ENCODE measurements at regions not wholly inside any gene's neighbourhood (a gene's known extent, or its start where the extent isn't known, plus 50 kb on each side); places are given as distances from the start of the nearest gene placed in this dataset.

GRCh38 chr19:30149300-30149699 lies 207.3 kb downstream of the URI1 start:
- Histone ChIP-seq H3K9me3 (ENCODE audit: insufficient read depth in 2 of 2, low read depth in 1 of 2, low read length in 1 of 2) (no peaks in the 10 kb centered on the region), H2BK12ac (ENCODE audit: low read depth, low read length) (no peak overlapping the region), H3K4me3 (ENCODE audit: extremely low read depth in 1 of 4, insufficient read depth in 2 of 4, low read depth in 3 of 4, low read length in 4 of 4) (no peak overlapping the region), H3K14ac (ENCODE audit: insufficient read length) (no peak overlapping the region), H4K20me1 (replicated peaks in 1 of 2; ENCODE audit: control insufficient read depth in 1 of 2, insufficient read depth in 2 of 2, low read length in 2 of 2) (no peaks in the 10 kb centered on the region), H3K4me1 (replicated peaks in 1 of 4; ENCODE audit: control insufficient read depth in 3 of 4, insufficient read depth in 4 of 4, low read length in 3 of 4) (no peaks in the 10 kb centered on the region), H2AK5ac (ENCODE audit: low read depth, low read length) (no peak overlapping the region), H2BK15ac (ENCODE audit: low read length) (no peak overlapping the region), H3K27ac (ENCODE audit: low read depth, low read length) (no peak overlapping the region), H3K79me2 (ENCODE audit: control insufficient read depth in 1 of 2, insufficient read depth in 2 of 2, low read length in 2 of 2) (no peaks in the 10 kb centered on the region), H3K36me3 (ENCODE audit: control insufficient read depth in 2 of 4, insufficient read depth in 4 of 4, low read length in 3 of 4) (no peaks in the 10 kb centered on the region), H3K18ac (ENCODE audit: extremely low read depth, low read length) (no peak overlapping the region), H2AFZ (ENCODE audit: low read length) (no peak overlapping the region), H4K5ac (ENCODE audit: insufficient read length, low read depth, low read length) (no peak overlapping the region), H4K8ac (ENCODE audit: extremely low read depth, insufficient read depth, low read length) (peak overlapping the region; percentile 9; the same call in 1 of the 2 replicates), H3K79me1 (ENCODE audit: low read depth, low read length) (no peaks in the 10 kb centered on the region), H4K91ac (replicated peaks; ENCODE audit: insufficient read length, low read length) (no peak overlapping the region), H3K23me2 (ENCODE audit: low read depth, low read length) (no peaks in the 10 kb centered on the region), H2BK20ac (ENCODE audit: low read length) (no peak overlapping the region), H3K9ac (replicated peaks in 1 of 4; ENCODE audit: extremely low read depth in 1 of 4, low read depth in 3 of 4, low read length in 3 of 4) (no peak overlapping the region), H3K56ac (replicated peaks; ENCODE audit: insufficient read length, low read depth, low read length) (no peak overlapping the region), H3K27me3 (replicated peaks in 1 of 4; ENCODE audit: control insufficient read depth in 3 of 4, extremely low read depth in 1 of 4, insufficient read depth in 3 of 4, low read length in 3 of 4) (no peaks in the 10 kb centered on the region), H2BK5ac (ENCODE audit: low read depth, low read length) (no peak overlapping the region), H3K4me2 (ENCODE audit: insufficient read depth in 1 of 2, low read depth in 2 of 2, low read length in 2 of 2) (no peak overlapping the region), H3K4ac (replicated peaks; ENCODE audit: insufficient read length, low read depth, low read length) (no peak overlapping the region), H2BK120ac (replicated peaks; ENCODE audit: low read depth, low read length) (no peak overlapping the region), H3K23ac (ENCODE audit: insufficient read length) (no peak overlapping the region)
- whole genome bisulfite sequencing, 2 experiments (ENCODE audit: extremely low coverage in 1 of 2, insufficient coverage in 1 of 2, insufficient read length in 1 of 2, insufficient replicate concordance in 2 of 2, low coverage in 1 of 2, low lambda C conversion rate in 2 of 2, missing lambda C conversion rate in 1 of 2) = 76% methylated on average over 6 of the region's 6 CpGs; no CpG with 5 or more reads in 1 of the 2 experiments
- POLR2A ChIA-PET (ENCODE audit: partially characterized antibody) = no interaction called here
- TF ChIP-seq KDM4A (IDR thresholded peaks at IDR 0.05; ENCODE audit: low read depth, low read length, severe bottlenecking) (no peak), JUN (IDR thresholded peaks at IDR 0.05; ENCODE audit: low read depth, low read length) (no peak), SIX5 (IDR thresholded peaks at IDR 0.05; ENCODE audit: low read depth, low read length) (no peak), TCF12 (IDR thresholded peaks at IDR 0.05; ENCODE audit: low read depth, low read length) (no peak), KDM1A (IDR thresholded peaks at IDR 0.05; ENCODE audit: borderline replicate concordance, low read length) (no peak), ATF2 (IDR thresholded peaks at IDR 0.05; ENCODE audit: low read length) (no peak)
- FAIRE-seq (no peak), DNase-seq (ENCODE audit: low read depth in 1 of 2, low spot score in 2 of 2) (no peak)
- CTCF ChIA-PET (ENCODE audit: partially characterized antibody) = interaction anchor here (1.4 kb wide), 1 partner anchor 10 kb away, joined by 3 read pairs; no protein-coding TSS in a partner anchor

Data from H1 (cell line).